GM21447 (cell line): ENCODE measurements at regions not wholly inside any gene's neighbourhood (a gene's known extent, or its start where the extent isn't known, plus 50 kb on each side); places are given as distances from the start of the nearest gene placed in this dataset.

Source experiments
- ATAC-seq: cut with Tn5 transposase; IDR thresholded peaks from one replicate; pipeline ENCODE4 v1.9.1; 2021; ENCODE audit not compliant: unreplicated experiment

GRCh38 chr5:2278825-2279456 lies 396.2 kb upstream of the IRX4 start:
- ATAC-seq, result no peak

GRCh38 chr5:2277886-2278285 lies 395.2 kb upstream of the IRX4 start:
- no peak for ATAC-seq

- ATAC-seq, result no peak
Measured at GRCh38 chr5:2276101-2276500, 393.4 kb upstream of the IRX4 start.

GRCh38 chr5:2272755-2273154 lies 390.0 kb upstream of the IRX4 start:
- ATAC-seq, result no peak

- ATAC-seq, result no peak
Measured at GRCh38 chr5:2272039-2272438, 389.3 kb upstream of the IRX4 start.

- no peak for ATAC-seq
Measured at GRCh38 chr5:2271316-2271715, 388.6 kb upstream of the IRX4 start.

- no peak for ATAC-seq
Measured at GRCh38 chr5:2270467-2270866, 387.7 kb upstream of the IRX4 start.

GRCh38 chr5:2269656-2270055 lies 386.9 kb upstream of the IRX4 start:
- no peak for ATAC-seq

GRCh38 chr5:2267991-2268390 lies 385.3 kb upstream of the IRX4 start:
- no peak for ATAC-seq

- no peak for ATAC-seq
Measured at GRCh38 chr5:2266641-2267240, 384.0 kb upstream of the IRX4 start.

GRCh38 chr5:2265341-2265740 lies 382.6 kb upstream of the IRX4 start:
- no peak for ATAC-seq

- ATAC-seq, result no peak
Measured at GRCh38 chr5:2263763-2264162, 381.0 kb upstream of the IRX4 start.

GRCh38 chr5:2262620-2263019 lies 379.9 kb upstream of the IRX4 start:
- ATAC-seq, result no peak

- ATAC-seq, result no peak
Measured at GRCh38 chr5:2261004-2261703, 378.4 kb upstream of the IRX4 start.

GRCh38 chr5:2260211-2261003 lies 377.7 kb upstream of the IRX4 start:
- ATAC-seq, result no peak

GRCh38 chr5:2259494-2260107 lies 376.9 kb upstream of the IRX4 start:
- no peak for ATAC-seq

- no peak for ATAC-seq
Measured at GRCh38 chr5:2258861-2259260, 376.1 kb upstream of the IRX4 start.

- ATAC-seq, result no peak
Measured at GRCh38 chr5:2257326-2258244, 374.9 kb upstream of the IRX4 start.

GRCh38 chr5:2256691-2257280 lies 374.1 kb upstream of the IRX4 start:
- no peak for ATAC-seq
